GM19023 (cell line): ENCODE measurements at regions not wholly inside any gene's neighbourhood (a gene's known extent, or its start where the extent isn't known, plus 50 kb on each side); places are given as distances from the start of the nearest gene placed in this dataset.

ENCODE experiments used
- ATAC-seq: cut with Tn5 transposase; IDR thresholded peaks from one replicate; pipeline ENCODE4 v1.9.1; 2021; ENCODE audit warnings: mild to moderate bottlenecking, moderate library complexity; ENCODE audit not compliant: unreplicated experiment

GRCh38 chrX:121987163-121987562, 939.8 kb downstream of the GLUD2 start:
- no peak for ATAC-seq

DNA sequence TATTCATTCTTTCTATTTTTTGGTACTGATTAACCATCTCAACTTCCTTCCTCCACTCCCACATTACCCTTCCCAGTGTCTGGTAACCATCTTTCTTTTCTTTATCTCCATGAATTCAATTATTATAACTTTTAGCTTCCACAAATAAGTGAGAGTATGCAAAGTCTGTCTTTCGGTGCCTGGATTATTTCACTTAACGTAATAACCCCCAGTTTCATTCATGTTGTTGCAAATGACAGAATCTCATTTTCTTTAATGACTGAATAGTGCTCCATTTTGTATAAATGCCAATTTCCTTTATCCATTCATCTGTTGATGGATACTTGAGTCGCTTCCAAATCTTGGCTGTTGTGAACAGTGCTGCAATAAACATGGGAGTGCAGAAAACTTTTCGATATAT, 940.4 kb downstream of the GLUD2 start:
- no peak for ATAC-seq

DNA sequence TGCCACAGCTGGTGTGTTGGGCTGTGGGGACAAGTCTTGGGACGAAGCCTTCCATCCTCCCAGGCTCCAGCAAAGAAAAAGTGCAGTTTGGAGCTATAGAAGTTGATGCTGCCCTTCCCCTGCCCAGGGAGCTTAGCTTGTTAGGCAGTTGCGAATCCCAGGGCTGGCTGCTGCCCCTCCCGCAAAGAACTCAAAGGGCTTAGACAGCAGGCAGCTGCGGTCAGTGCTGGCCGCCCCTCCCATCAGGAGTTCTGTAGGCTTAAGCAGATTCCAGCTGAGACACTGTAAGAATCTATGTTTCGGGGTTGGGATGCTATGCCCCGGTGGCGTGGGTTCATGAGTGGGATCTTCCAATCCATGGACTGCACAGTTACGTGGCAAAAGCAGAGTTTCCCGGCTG, 956.7 kb downstream of the GLUD2 start:
- ATAC-seq: no peak

DNA sequence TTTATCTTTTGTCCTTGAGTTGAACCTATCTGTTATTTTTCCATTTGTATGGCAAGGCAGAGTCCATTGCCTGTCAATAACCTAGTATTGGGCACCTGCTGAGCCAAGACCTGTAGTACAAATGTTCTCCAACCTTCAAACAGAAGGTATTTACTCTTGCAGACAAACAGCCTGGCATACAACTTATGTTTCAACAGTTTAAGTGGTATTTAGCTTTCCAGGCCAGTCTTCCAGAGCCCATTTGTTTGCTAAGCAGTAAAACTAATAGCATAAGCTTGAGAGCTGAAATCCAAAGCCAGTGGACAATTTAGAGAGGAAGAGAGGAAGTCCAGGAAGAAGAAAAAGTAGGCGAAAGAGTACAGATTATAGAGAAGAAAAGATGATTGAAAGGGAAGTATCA, 979.3 kb downstream of the GLUD2 start:
- no peak for ATAC-seq

- no peak for ATAC-seq
Observed at GRCh38 chrX:122046226-122046625, 998.8 kb downstream of the GLUD2 start.

GRCh38 chrX:122046815-122047214, 999.4 kb downstream of the GLUD2 start:
- ATAC-seq: no peak

- no peak for ATAC-seq
Observed at GRCh38 chrX:122047261-122047660, 999.9 kb downstream of the GLUD2 start.

DNA sequence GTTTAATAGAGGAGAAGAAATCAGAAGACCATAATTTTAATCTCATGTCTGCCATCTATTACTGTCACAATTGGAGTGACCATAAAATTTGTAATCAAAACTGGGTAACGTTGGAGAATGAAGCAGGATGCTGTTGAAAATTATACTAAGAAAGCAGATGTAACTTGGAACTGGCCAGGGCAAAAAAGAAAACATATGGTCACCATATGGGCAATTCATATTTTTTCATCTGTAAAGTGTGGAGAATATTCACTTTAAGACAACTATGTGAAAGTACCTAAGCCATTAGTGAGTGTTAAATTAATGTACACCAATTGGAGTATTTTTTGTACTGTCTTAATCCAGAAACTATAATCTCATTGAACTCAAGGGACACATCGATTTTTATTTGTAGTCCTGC, 1008.0 kb downstream of the GLUD2 start:
- ATAC-seq: no peak

- ATAC-seq: no peak
Observed at GRCh38 chrX:122055979-122056715, 1008.7 kb downstream of the GLUD2 start.

DNA sequence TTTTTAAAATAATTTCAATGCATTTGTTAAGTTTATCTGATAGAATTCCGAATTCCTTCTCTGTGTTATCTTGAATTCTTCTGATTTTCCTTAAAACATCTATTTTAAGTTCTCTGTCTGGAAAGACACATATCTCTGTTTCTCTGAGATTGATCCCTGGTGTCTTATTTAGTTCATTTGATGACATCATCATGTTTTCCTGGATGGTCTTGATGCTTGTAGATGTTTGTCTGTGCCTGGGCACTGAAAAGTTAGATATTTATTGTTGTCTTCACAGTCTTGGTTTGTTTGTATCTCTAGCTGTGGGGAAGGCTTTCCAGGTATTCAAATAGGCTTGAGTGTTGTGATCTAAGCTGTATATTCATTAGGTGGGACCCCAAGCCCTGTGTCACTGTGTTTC, 1028.8 kb downstream of the GLUD2 start:
- ATAC-seq: no peak

- ATAC-seq: no peak
Observed at GRCh38 chrX:122078079-122078478, 1030.7 kb downstream of the GLUD2 start.

DNA sequence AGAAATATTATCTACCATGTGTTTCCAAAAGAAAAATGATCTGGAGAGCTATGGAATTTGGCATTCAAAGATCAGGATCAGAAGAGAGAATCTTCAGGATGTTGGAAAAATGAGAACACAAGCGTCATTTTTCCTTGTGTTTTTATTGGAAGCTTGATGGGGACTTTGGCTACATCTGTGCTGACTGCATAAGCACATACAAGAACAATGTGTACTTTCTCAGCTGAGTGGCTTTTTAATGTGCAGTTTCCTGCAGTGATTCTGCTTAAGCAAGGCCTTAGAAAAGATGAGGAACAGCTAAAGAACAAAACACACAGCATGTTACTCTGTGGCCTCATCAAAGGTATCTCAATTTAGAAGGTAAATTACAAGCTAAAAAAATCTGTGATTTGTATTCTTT, 1039.9 kb downstream of the GLUD2 start:
- no peak for ATAC-seq

DNA sequence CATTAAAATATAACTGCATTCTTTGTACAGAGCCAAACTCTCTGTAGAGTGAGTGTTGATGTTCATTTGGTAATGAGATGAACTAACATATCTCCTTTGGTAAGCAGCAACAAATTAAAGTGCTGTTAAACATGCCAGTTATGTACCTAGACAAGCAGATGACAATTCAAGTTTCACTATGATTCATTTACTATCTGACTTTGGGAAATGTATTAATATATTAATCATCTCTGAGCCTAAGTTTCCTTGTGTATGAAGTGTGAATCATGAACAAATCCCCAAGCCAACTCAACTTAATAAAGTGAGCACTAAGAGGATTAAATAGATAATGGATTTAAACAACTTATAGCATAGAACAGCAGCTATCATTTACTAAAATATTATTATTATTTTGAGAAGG, 1044.2 kb downstream of the GLUD2 start:
- no peak for ATAC-seq

- ATAC-seq: no peak
Observed at GRCh38 chrX:122092360-122092759, 1045.0 kb downstream of the GLUD2 start.

- no peak for ATAC-seq
Observed at GRCh38 chrX:122092978-122093377, 1045.6 kb downstream of the GLUD2 start.

DNA sequence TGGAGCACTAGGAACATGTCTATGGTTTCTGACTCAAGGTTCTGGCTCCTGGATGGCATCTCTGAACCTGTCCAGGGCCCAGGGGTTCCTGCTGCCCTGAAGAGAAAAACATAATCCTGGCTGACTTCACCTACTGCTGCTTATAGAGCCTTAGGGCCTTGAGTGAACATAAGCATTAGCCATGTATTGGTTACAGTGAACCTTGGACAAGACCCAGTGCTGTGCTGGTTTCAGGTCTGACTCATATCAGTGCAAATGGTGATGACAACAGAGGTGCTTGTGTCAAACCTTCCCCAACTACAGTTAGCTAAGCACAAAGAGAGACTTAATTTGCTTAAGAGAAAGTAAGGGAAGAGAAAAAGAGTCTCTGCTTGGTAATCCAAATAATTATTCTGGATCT, 1047.2 kb downstream of the GLUD2 start:
- ATAC-seq: no peak

DNA sequence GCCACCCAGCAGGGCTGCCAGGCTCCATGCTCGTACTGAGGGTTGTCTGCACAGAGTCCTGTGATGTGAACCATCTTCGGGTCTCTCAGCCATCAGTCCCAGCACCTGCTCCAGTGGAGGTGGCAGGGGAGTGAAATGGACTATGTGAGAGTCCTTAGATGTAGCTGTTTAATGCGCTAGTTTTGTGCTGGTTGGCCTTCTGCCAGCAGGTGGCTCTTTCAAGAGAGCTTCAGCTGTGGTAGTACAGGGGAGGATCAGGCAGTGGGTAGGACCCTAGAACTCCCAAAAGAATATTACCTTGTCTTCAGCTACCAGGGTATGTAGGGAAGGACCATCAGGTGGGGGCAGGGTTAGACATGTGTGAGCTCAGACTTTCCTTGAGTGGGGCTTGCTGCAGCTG, 1066.0 kb downstream of the GLUD2 start:
- no peak for ATAC-seq

- no peak for ATAC-seq
Observed at GRCh38 chrX:122113896-122114295, 1066.5 kb downstream of the GLUD2 start.

GRCh38 chrX:122115604-122116003, 1068.2 kb downstream of the GLUD2 start:
- ATAC-seq: no peak

DNA sequence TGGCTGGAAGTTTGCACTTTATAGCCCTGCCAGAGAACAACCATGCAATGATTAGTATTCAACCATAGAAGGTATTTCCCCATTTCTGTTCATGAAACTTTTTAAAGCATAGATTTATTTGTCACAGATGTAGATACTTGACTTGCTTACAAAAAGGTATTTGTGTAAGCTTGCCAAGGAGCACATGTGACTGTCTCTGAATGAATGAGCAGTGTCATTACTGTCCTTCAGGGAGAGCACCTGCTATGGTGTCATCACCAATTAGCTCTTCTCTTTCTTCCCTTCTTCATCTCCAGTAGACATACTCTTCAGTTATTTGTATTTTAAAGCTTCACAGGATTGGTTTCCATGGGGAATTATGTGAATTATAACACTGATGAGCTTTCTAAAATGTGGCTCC, 1064.7 kb upstream of the GRIA3 start:
- ATAC-seq: no peak

DNA sequence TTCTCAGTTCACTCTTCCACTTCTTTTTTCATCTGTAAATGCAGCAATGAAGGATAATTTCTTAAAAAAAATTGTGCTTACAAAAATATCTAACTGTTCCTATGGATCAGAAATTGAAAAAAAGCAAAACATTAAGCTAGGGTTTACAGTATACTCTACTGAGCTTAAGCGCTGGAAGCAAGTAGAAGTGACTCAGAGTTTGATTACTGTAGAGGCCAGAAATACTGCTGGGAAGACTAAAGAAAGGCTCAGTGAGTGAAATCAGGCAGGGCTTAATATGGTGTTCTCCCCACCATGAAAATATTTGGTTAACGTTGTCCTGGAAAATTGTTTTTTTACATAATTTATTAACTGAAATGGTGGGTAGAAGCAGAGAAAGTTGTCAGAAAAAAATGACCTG, 1061.8 kb upstream of the GRIA3 start:
- ATAC-seq: no peak

DNA sequence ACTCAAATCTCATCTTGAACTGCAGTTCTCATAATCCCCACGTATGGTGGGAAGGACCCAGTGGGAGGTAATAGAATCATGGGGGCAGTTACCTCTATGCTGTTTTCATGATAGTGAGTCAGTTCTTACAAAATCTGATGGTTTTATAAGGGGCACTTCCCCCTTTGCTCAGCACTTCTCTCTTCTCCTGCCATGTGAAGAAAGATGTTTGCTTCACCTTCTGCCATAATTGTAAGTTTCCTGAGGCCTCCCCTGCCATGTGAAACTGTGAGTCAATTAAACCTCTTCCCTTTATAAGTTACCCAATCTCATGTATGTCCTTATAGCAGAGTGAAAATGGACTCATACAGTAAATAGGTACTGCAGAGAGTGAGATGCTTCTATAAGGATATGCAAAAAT, 1050.6 kb upstream of the GRIA3 start:
- no peak for ATAC-seq

DNA sequence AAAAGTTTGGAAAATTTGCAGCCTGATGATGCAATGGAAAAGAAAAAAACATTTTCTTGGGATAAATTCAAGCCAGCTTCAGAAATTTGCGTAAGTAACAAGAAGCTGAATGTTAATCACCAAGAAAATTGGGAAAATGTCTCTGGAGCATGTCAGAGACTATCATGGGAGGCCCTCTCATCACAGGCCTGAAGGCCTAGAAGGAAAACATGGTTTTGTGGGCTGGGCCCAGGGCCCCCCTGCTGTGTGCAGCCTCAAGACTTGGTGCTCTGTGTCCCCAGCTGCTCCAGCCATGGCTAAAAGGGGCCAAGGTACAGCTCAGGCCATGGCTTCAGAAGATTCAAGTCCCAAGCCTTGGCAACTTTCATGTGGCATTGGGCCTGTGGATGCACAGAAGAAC, 1049.8 kb upstream of the GRIA3 start:
- no peak for ATAC-seq
